ENCODE measurements at regions not wholly inside any gene's neighbourhood (a gene's known extent, or its start where the extent isn't known, plus 50 kb on each side); places are given as distances from the start of the nearest gene placed in this dataset.

DNA sequence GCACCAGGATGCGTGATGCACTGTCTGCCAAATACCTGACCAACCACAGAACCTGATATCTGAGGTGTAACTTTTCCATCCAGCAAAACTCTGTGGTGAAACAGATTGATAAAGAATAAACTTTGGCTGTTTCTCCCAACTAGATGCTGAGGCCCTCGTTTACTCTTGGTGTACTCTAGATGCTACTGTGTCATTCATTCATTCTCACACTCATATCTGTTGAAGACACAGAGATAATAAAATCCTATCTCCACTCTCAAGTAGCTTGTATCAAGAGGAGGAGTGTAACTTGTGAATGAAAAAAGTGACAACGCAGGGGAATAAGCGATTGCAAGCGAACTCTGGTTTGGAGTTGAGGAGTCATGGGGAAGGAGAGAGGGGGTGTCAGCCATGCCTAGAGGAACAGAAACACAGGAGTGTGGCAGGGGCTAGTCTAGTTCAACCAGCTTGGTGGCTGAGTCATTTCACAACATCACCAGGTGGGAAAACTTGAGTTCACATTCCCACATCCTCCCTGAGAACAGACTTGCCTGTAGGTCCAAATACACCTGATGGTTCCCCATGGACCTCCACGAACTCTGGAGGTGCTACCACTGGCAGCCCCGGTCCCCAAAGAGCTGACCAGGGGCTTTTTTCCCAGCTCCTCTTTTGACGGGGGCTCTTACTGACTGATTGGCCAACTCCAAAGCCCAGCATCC lies 73.3 kb upstream of the SNRK start:
- TF ChIP-seq ZNF8 (CRISPR knock-in tag; IDR thresholded peaks at IDR 0.05) (no peak), ARNTL (CRISPR knock-in tag; IDR thresholded peaks at IDR 0.05; ENCODE audit: borderline replicate concordance, low read depth) (no peak), ZC3H10 (CRISPR knock-in tag; IDR thresholded peaks at IDR 0.05) (no peak), ZNF565 (CRISPR knock-in tag; conservative IDR thresholded peaks at IDR 0.05; ENCODE audit: low read depth) (no peak), RARB (CRISPR knock-in tag; IDR thresholded peaks at IDR 0.05) (no peak), ZFP30 (CRISPR knock-in tag; IDR thresholded peaks at IDR 0.05) (no peak)
- TF ChIP-seq, protein P1, sequence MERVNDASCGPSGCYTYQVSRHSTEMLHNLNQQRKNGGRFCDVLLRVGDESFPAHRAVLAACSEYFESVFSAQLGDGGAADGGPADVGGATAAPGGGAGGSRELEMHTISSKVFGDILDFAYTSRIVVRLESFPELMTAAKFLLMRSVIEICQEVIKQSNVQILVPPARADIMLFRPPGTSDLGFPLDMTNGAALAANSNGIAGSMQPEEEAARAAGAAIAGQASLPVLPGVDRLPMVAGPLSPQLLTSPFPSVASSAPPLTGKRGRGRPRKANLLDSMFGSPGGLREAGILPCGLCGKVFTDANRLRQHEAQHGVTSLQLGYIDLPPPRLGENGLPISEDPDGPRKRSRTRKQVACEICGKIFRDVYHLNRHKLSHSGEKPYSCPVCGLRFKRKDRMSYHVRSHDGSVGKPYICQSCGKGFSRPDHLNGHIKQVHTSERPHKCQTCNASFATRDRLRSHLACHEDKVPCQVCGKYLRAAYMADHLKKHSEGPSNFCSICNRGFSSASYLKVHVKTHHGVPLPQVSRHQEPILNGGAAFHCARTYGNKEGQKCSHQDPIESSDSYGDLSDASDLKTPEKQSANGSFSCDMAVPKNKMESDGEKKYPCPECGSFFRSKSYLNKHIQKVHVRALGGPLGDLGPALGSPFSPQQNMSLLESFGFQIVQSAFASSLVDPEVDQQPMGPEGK (CRISPR knock-in tag; IDR thresholded peaks at IDR 0.05; ENCODE audit: borderline replicate concordance): no peak
- TF ChIP-seq, protein P2, sequence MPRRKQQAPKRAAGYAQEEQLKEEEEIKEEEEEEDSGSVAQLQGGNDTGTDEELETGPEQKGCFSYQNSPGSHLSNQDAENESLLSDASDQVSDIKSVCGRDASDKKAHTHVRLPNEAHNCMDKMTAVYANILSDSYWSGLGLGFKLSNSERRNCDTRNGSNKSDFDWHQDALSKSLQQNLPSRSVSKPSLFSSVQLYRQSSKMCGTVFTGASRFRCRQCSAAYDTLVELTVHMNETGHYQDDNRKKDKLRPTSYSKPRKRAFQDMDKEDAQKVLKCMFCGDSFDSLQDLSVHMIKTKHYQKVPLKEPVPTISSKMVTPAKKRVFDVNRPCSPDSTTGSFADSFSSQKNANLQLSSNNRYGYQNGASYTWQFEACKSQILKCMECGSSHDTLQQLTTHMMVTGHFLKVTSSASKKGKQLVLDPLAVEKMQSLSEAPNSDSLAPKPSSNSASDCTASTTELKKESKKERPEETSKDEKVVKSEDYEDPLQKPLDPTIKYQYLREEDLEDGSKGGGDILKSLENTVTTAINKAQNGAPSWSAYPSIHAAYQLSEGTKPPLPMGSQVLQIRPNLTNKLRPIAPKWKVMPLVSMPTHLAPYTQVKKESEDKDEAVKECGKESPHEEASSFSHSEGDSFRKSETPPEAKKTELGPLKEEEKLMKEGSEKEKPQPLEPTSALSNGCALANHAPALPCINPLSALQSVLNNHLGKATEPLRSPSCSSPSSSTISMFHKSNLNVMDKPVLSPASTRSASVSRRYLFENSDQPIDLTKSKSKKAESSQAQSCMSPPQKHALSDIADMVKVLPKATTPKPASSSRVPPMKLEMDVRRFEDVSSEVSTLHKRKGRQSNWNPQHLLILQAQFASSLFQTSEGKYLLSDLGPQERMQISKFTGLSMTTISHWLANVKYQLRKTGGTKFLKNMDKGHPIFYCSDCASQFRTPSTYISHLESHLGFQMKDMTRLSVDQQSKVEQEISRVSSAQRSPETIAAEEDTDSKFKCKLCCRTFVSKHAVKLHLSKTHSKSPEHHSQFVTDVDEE (CRISPR knock-in tag; IDR thresholded peaks at IDR 0.05): no peak
- TF ChIP-seq, protein P3, sequence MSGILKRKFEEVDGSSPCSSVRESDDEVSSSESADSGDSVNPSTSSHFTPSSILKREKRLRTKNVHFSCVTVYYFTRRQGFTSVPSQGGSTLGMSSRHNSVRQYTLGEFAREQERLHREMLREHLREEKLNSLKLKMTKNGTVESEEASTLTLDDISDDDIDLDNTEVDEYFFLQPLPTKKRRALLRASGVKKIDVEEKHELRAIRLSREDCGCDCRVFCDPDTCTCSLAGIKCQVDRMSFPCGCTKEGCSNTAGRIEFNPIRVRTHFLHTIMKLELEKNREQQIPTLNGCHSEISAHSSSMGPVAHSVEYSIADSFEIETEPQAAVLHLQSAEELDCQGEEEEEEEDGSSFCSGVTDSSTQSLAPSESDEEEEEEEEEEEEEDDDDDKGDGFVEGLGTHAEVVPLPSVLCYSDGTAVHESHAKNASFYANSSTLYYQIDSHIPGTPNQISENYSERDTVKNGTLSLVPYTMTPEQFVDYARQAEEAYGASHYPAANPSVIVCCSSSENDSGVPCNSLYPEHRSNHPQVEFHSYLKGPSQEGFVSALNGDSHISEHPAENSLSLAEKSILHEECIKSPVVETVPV (CRISPR knock-in tag; IDR thresholded peaks at IDR 0.05): no peak
- TF ChIP-seq, protein P4, sequence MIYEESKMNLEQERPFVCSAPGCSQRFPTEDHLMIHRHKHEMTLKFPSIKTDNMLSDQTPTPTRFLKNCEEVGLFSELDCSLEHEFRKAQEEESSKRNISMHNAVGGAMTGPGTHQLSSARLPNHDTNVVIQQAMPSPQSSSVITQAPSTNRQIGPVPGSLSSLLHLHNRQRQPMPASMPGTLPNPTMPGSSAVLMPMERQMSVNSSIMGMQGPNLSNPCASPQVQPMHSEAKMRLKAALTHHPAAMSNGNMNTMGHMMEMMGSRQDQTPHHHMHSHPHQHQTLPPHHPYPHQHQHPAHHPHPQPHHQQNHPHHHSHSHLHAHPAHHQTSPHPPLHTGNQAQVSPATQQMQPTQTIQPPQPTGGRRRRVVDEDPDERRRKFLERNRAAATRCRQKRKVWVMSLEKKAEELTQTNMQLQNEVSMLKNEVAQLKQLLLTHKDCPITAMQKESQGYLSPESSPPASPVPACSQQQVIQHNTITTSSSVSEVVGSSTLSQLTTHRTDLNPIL (CRISPR knock-in tag; IDR thresholded peaks at IDR 0.05; ENCODE audit: low read depth): no peak
